ENCODE measurements at regions not wholly inside any gene's neighbourhood (a gene's known extent, or its start where the extent isn't known, plus 50 kb on each side); places are given as distances from the start of the nearest gene placed in this dataset.

GRCh38 chr5:5021436-5021835, 118.7 kb upstream of the ADAMTS16 start:
- ChIA-PET POLR2A (no interaction called here), CTCF (no interaction called here)
- DNase-seq (ENCODE audit: low read depth, low spot score), result no peak
- TF ChIP-seq CTCF (IDR thresholded peaks at IDR 0.05; ENCODE audit: insufficient read depth, low read length, missing control alignments), result no peak
- no peak overlapping the region for H3K4me3 ChIP-seq (ENCODE audit: low read depth, low read length)

GRCh38 chr5:5025098-5025773, 114.9 kb upstream of the ADAMTS16 start:
- no peak for TF ChIP-seq CTCF (IDR thresholded peaks at IDR 0.05; ENCODE audit: insufficient read depth, low read length, missing control alignments)
- ChIA-PET CTCF (no interaction called here), POLR2A (no interaction called here)
- DNase-seq (ENCODE audit: low read depth, low spot score), result no peak
- H3K4me3 ChIP-seq (ENCODE audit: low read depth, low read length), result no peak overlapping the region

- no peak for TF ChIP-seq CTCF (IDR thresholded peaks at IDR 0.05; ENCODE audit: insufficient read depth, low read length, missing control alignments)
- CTCF ChIA-PET, result no interaction called here
- no peak overlapping the region for H3K4me3 ChIP-seq (ENCODE audit: low read depth, low read length)
- POLR2A ChIA-PET, result no interaction called here
- no peak for DNase-seq (ENCODE audit: low read depth, low spot score)
These were observed 114.2 kb upstream of the ADAMTS16 start for GRCh38 chr5:5025774-5026408.

GRCh38 chr5:5026409-5026785, 113.7 kb upstream of the ADAMTS16 start:
- POLR2A ChIA-PET, result no interaction called here
- TF ChIP-seq CTCF (IDR thresholded peaks at IDR 0.05; ENCODE audit: insufficient read depth, low read length, missing control alignments), result no peak
- DNase-seq (ENCODE audit: low read depth, low spot score), result no peak
- no peak overlapping the region for H3K4me3 ChIP-seq (ENCODE audit: low read depth, low read length)
- CTCF ChIA-PET, result no interaction called here

- TF ChIP-seq CTCF (IDR thresholded peaks at IDR 0.05; ENCODE audit: insufficient read depth, low read length, missing control alignments), result no peak
- no peak for DNase-seq (ENCODE audit: low read depth, low spot score)
- H3K4me3 ChIP-seq (ENCODE audit: low read depth, low read length), result no peak overlapping the region
- ChIA-PET POLR2A (no interaction called here), CTCF (no interaction called here)
These were observed 108.5 kb upstream of the ADAMTS16 start for GRCh38 chr5:5031665-5032064.

GRCh38 chr5:5037674-5038073, 102.5 kb upstream of the ADAMTS16 start:
- DNase-seq (ENCODE audit: low read depth, low spot score), result no peak
- H3K4me3 ChIP-seq (ENCODE audit: low read depth, low read length), result no peak overlapping the region
- POLR2A ChIA-PET, result no interaction called here
- no peak for TF ChIP-seq CTCF (IDR thresholded peaks at IDR 0.05; ENCODE audit: insufficient read depth, low read length, missing control alignments)
- CTCF ChIA-PET, result no interaction called here
